K562 (cell line): ENCODE measurements at regions not wholly inside any gene's neighbourhood (a gene's known extent, or its start where the extent isn't known, plus 50 kb on each side); places are given as distances from the start of the nearest gene placed in this dataset.

Experiments
- CEBPB ChIP-seq: fragments of 450-650 bp; IDR thresholded peaks from 2 replicates; pipeline ENCODE4 v1.6.1; 2016; ENCODE audit warnings: missing genetic modification characterization, missing compliant biosample characterization
- CHD2 ChIP-seq: IDR thresholded peaks from 2 replicates; pipeline ENCODE4 v1.6.1; 2011; ENCODE audit warnings: low read depth, low read length
- CREB1 ChIP-seq, 2 experiments: sonication (generic) in 1 of 2; formaldehyde crosslinking in 1 of 2; IDR thresholded peaks; 2 replicates each; pipeline versions ENCODE4 v1.6.1 to v1.8.0; 2012 to 2022; ENCODE audit warnings: inconsistent platforms in 1 of 2, mild to moderate bottlenecking in 1 of 2, missing genetic modification reagents in 1 of 2, moderate library complexity in 1 of 2
- CSDE1 ChIP-seq, 2 experiments: fragments of 450-650 bp; IDR thresholded peaks; 2 replicates each; pipeline ENCODE4 v1.6.1; 2016; ENCODE audit warnings: mild to moderate bottlenecking in 1 of 2
- CTCF ChIP-seq, 3 experiments: IDR thresholded peaks in 2 of 3; conservative IDR thresholded peaks in 1 of 3; 2 replicates each; pipeline ENCODE4 v1.5.1; 2011 to 2012; ENCODE audit warnings: low read length in 3 of 3, mild to moderate bottlenecking in 3 of 3, control low read depth in 2 of 3, improper control_type of control experiment in 1 of 3, inconsistent platforms in 1 of 3, low read depth in 1 of 3, mixed read lengths in 1 of 3, moderate library complexity in 1 of 3; ENCODE audit not compliant: insufficient read depth in 2 of 3
- FOXA3 ChIP-seq, 2 experiments: fragments of 450-650 bp in 1 of 2; sonication (generic) in 1 of 2; formaldehyde crosslinking; IDR thresholded peaks in 1 of 2; conservative IDR thresholded peaks in 1 of 2; 2 replicates each; pipeline versions ENCODE4 v1.4.0 to v1.8.0; 2020 to 2022; ENCODE audit warnings: mild to moderate bottlenecking in 2 of 2, missing genetic modification reagents in 1 of 2
- KAT7 ChIP-seq: sonication (generic); formaldehyde crosslinking; IDR thresholded peaks from 2 replicates; pipeline ENCODE4 v1.8.0; 2022; ENCODE audit warnings: missing genetic modification reagents, mild to moderate bottlenecking, borderline replicate concordance
- MYC ChIP-seq, 2 experiments: fragments of 250-450 bp in 1 of 2; sonication (Bioruptor Pico) in 1 of 2; IDR thresholded peaks; 2 replicates each; pipeline versions ENCODE4 v1.5.1 to v1.6.1; 2012 to 2021; ENCODE audit warnings: low read depth in 2 of 2, borderline replicate concordance in 1 of 2, improper control_type of control experiment in 1 of 2, low read length in 1 of 2, mild to moderate bottlenecking in 1 of 2, moderate library complexity in 1 of 2
- ZBTB1 ChIP-seq: sonication (generic); formaldehyde crosslinking; IDR thresholded peaks from 2 replicates; pipeline ENCODE4 v1.8.1; 2023; ENCODE audit warnings: missing genetic modification reagents, low read depth, mild to moderate bottlenecking, borderline replicate concordance
- ZNF146 ChIP-seq: IDR thresholded peaks from one replicate; pipeline ENCODE4 v1.6.1; 2018; ENCODE audit warnings: missing compliant biosample characterization; ENCODE audit not compliant: unreplicated experiment
- ZSCAN29 ChIP-seq: fragments of 450-650 bp; IDR thresholded peaks from 2 replicates; pipeline ENCODE4 v1.6.1; 2017

GRCh38 chr7:153152801-153153422 is 393.4 kb downstream of the ACTR3B start:
- TF ChIP-seq ZNF146 (CRISPR knock-in tag) (no peak), ZBTB1 (no peak), ZSCAN29 (no peak), FOXA3 (CRISPR knock-in tag; conservative IDR thresholded peaks at IDR 0.05 in 1 of 2, IDR thresholded peaks at IDR 0.05 in 1 of 2) (no peak), KAT7 (CRISPR knock-in tag) (no peak), MYC (IDR thresholded peaks at IDR 0.05; ENCODE audit: low read depth, low read length) (no peak), MYC (CRISPR knock-in tag; IDR thresholded peaks at IDR 0.05; ENCODE audit: borderline replicate concordance, low read depth) (no peak), CTCF (IDR thresholded peaks at IDR 0.05 in 2 of 3, conservative IDR thresholded peaks at IDR 0.05 in 1 of 3; ENCODE audit: insufficient read depth in 2 of 3, low read depth in 1 of 3, low read length in 3 of 3) (no peak), CSDE1 (IDR thresholded peaks at IDR 0.05) (no peak), CEBPB (no peak), CHD2 (no peak), CREB1 (IDR thresholded peaks at IDR 0.05) (no peak), CREB1 (CRISPR knock-in tag; IDR thresholded peaks at IDR 0.05) (no peak)
